Mesenchymal stem cell (in vitro differentiated cells and primary cell): ENCODE measurements at regions not wholly inside any gene's neighbourhood (a gene's known extent, or its start where the extent isn't known, plus 50 kb on each side); places are given as distances from the start of the nearest gene placed in this dataset.

Experiments used
- DNase-seq: peaks from one replicate; pipeline ENCODE4 v3.0.0-alpha.2; 2013
- H2AFZ ChIP-seq: one replicate; pipeline ENCODE4 v1.6.1; 2013; ENCODE audit warnings: low read depth, mild to moderate bottlenecking, control low read depth, inconsistent platforms, low read length, moderate library complexity
- H2AK5ac ChIP-seq: 2 replicates; pipeline ENCODE4 v1.6.1; 2013; ENCODE audit warnings: low read length, moderate library complexity, mild to moderate bottlenecking, inconsistent platforms; ENCODE audit not compliant: severe bottlenecking
- H2BK120ac ChIP-seq: one replicate; pipeline ENCODE4 v1.6.1; 2013; ENCODE audit warnings: low read depth, mild to moderate bottlenecking, inconsistent platforms, low read length, moderate library complexity
- H2BK12ac ChIP-seq, 2 experiments: one replicate each; pipeline ENCODE4 v1.6.1; 2013; ENCODE audit warnings: inconsistent platforms in 2 of 2, low read length in 2 of 2, mild to moderate bottlenecking in 2 of 2, moderate library complexity in 2 of 2, control low read depth in 1 of 2
- H2BK15ac ChIP-seq: one replicate; pipeline ENCODE4 v1.6.1; 2013; ENCODE audit warnings: mild to moderate bottlenecking, low read depth, inconsistent platforms; ENCODE audit not compliant: poor library complexity, severe bottlenecking
- H2BK5ac ChIP-seq: 2 replicates; pipeline ENCODE4 v1.6.1; 2013; ENCODE audit warnings: low read depth, mild to moderate bottlenecking, low read length, control low read depth, inconsistent platforms; ENCODE audit not compliant: poor library complexity, severe bottlenecking
- H3K14ac ChIP-seq, 2 experiments: one replicate each; pipeline ENCODE4 v1.6.1; 2013; ENCODE audit warnings: inconsistent platforms in 2 of 2, low read length in 2 of 2, control low read depth in 1 of 2, mild to moderate bottlenecking in 1 of 2, moderate library complexity in 1 of 2
- H3K18ac ChIP-seq, 2 experiments: one replicate each; pipeline ENCODE4 v1.6.1; 2013; ENCODE audit warnings: inconsistent platforms in 2 of 2, low read length in 2 of 2, control low read depth in 1 of 2, low read depth in 1 of 2, mild to moderate bottlenecking in 1 of 2
- H3K23ac ChIP-seq, 2 experiments: one replicate each; pipeline ENCODE4 v1.6.1; 2013; ENCODE audit warnings: inconsistent platforms in 2 of 2, low read length in 2 of 2, mild to moderate bottlenecking in 2 of 2, moderate library complexity in 2 of 2, control low read depth in 1 of 2
- H3K27ac ChIP-seq: 2 replicates; pipeline ENCODE4 v1.5.1; 2013; ENCODE audit warnings: mild to moderate bottlenecking, moderate library complexity, low read length, control low read depth, inconsistent platforms; ENCODE audit not compliant: poor library complexity, severe bottlenecking
- H3K27me3 ChIP-seq, 2 experiments: 2 replicates each; pipeline versions ENCODE4 v1.6.1 to v1.7.0; 2013; ENCODE audit warnings: low read length in 2 of 2, mild to moderate bottlenecking in 2 of 2, moderate library complexity in 2 of 2, control low read depth in 1 of 2, inconsistent platforms in 1 of 2; ENCODE audit not compliant: control insufficient read depth in 1 of 2, insufficient read depth in 1 of 2
- H3K36me3 ChIP-seq, 2 experiments: 2 replicates each; pipeline versions ENCODE4 v1.6.1 to v1.7.0; 2013; ENCODE audit warnings: low read length in 2 of 2, control low read depth in 1 of 2, inconsistent platforms in 1 of 2, low read depth in 1 of 2, mild to moderate bottlenecking in 1 of 2; ENCODE audit not compliant: insufficient read depth in 2 of 2, control insufficient read depth in 1 of 2
- H3K4ac ChIP-seq, 2 experiments: one replicate each; pipeline ENCODE4 v1.6.1; 2013; ENCODE audit warnings: inconsistent platforms in 2 of 2, low read length in 2 of 2, mild to moderate bottlenecking in 2 of 2, moderate library complexity in 2 of 2, control low read depth in 1 of 2, low read depth in 1 of 2
- H3K4me1 ChIP-seq: 2 replicates; pipeline ENCODE4 v1.6.1; 2013; ENCODE audit warnings: low read depth, low read length, control low read depth; ENCODE audit not compliant: control insufficient read depth, insufficient read depth
- H3K4me2 ChIP-seq: 2 replicates; pipeline ENCODE4 v1.6.1; 2013; ENCODE audit warnings: low read length, mild to moderate bottlenecking, inconsistent platforms; ENCODE audit not compliant: poor library complexity, severe bottlenecking
- H3K4me3 ChIP-seq, 2 experiments: 2 replicates each; pipeline versions ENCODE4 v1.5.1 to v1.7.0; 2013; ENCODE audit warnings: low read length in 2 of 2, mild to moderate bottlenecking in 2 of 2, control low read depth in 1 of 2, low read depth in 1 of 2; ENCODE audit not compliant: insufficient read depth in 1 of 2
- H3K79me1 ChIP-seq: replicated peaks from 2 replicates; pipeline ENCODE4 v1.6.1; 2013; ENCODE audit warnings: mild to moderate bottlenecking, control low read depth, low read length, inconsistent platforms; ENCODE audit not compliant: poor library complexity, severe bottlenecking
- H3K9ac ChIP-seq: 2 replicates; pipeline ENCODE4 v1.7.0; 2013; ENCODE audit warnings: mild to moderate bottlenecking, low read length, moderate library complexity
- H3K9me3 ChIP-seq: 2 replicates; pipeline ENCODE4 v1.7.0; 2013; ENCODE audit warnings: mild to moderate bottlenecking, low read length; ENCODE audit not compliant: control insufficient read depth
- H4K8ac ChIP-seq: one replicate; pipeline ENCODE4 v1.6.1; 2013; ENCODE audit warnings: inconsistent platforms, mild to moderate bottlenecking, low read length, moderate library complexity
- H4K91ac ChIP-seq: one replicate; pipeline ENCODE4 v1.6.1; 2013; ENCODE audit warnings: mild to moderate bottlenecking, low read length, inconsistent platforms
- WGBS: methylation state at CpG from one replicate; pipeline ENCODE4 v1.1.7; 2013; ENCODE audit warnings: mixed read lengths; 5-methylcytosine and 5-hydroxymethylcytosine counted together

DNA sequence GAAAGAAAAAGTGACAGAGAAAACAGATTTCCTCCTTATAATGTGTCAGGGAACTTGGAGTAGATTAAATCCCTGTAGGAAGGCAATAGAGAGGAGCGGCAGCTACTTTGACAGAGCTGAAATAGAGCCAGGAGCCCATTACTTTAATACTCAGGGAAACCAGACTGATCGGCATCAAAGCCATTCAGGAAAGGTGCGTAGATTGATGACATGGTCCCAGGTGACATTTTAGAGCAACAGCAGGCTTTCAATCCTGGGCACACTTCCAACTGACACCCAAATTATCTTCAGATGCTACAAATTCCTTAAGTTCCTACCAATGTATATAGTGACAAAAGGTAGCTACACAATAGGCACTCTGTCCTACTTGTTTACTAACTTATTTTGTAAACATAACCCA lies 821.5 kb downstream of the CDH8 start:
- H2AFZ ChIP-seq: no peak overlapping the region
- no peak overlapping the region for H3K4me2 ChIP-seq
- H3K23ac ChIP-seq: no peak overlapping the region
- WGBS: 100% methylated on average over 3 of the region's 3 CpGs
- H3K4ac ChIP-seq: no peak overlapping the region
- no peak overlapping the region for H3K4me3 ChIP-seq
- H3K18ac ChIP-seq: no peak overlapping the region
- no peaks in the 10 kb centered on the region for H3K4me1 ChIP-seq
- no peak overlapping the region for H3K27ac ChIP-seq
- H2AK5ac ChIP-seq: no peak overlapping the region
- no peak overlapping the region for H3K9ac ChIP-seq
- no peaks in the 10 kb centered on the region for H3K9me3 ChIP-seq
- no peak overlapping the region for H3K14ac ChIP-seq
- DNase-seq: no peak
- H2BK120ac ChIP-seq: no peak overlapping the region
- no peak overlapping the region for H2BK15ac ChIP-seq
- H4K8ac ChIP-seq: no peak overlapping the region
- no peak overlapping the region for H2BK5ac ChIP-seq
- H4K91ac ChIP-seq: no peak overlapping the region
- H3K27me3 ChIP-seq: no peaks in the 10 kb centered on the region
- no peaks in the 10 kb centered on the region for H3K36me3 ChIP-seq
- no peak overlapping the region for H2BK12ac ChIP-seq
- H3K79me1 ChIP-seq: no peaks in the 10 kb centered on the region

DNA sequence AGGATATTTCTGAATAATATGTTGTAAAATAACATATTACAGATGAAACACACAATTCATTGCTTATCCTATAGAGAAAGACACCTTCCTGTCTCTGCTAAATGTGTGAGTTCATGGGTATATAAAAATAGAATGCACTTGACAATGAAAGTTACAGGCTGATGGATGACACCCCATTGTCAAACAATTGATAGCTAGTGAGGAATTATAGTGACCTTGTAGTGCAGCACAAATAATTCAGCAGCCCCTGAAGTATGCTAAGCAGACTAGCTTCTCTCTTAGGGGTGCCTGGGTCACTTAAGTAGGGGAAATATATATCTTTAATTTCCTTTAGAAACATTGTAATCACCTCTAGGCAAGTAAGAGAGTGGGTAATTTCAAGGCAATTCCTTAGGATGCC lies 826.2 kb downstream of the CDH8 start:
- Histone ChIP-seq H3K4me2 (no peak overlapping the region), H2AFZ (no peak overlapping the region), H3K9me3 (no peaks in the 10 kb centered on the region), H3K18ac (no peak overlapping the region), H4K8ac (no peak overlapping the region), H2BK120ac (no peak overlapping the region), H2BK5ac (no peak overlapping the region), H3K9ac (no peak overlapping the region), H3K79me1 (no peaks in the 10 kb centered on the region), H2BK12ac (no peak overlapping the region), H3K4ac (no peak overlapping the region), H4K91ac (no peak overlapping the region), H3K14ac (no peak overlapping the region), H3K23ac (no peak overlapping the region), H3K4me3 (no peak overlapping the region), H3K36me3 (no peaks in the 10 kb centered on the region), H3K27me3 (no peaks in the 10 kb centered on the region), H2BK15ac (no peak overlapping the region), H3K27ac (no peak overlapping the region), H3K4me1 (no peaks in the 10 kb centered on the region), H2AK5ac (no peak overlapping the region)
- DNase-seq: no peak

DNA sequence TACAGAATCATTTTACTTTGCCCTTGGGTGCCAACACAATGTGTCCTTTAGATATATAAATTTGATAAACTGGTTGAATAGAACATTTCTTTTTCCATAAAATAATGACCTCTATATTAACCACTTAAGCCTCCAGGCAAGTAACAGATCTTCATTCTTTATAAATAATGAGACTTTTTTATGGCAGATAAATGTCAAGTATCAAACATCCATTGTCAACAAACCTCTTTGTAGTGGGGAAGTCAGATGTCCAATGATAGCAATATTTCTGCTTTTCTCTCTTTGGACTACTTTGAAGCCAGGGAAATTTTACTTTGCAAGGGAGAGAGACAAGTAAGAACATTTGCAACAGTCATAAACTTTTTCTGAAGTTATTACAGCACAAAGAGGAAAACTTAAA lies 841.2 kb downstream of the CDH8 start:
- no peak overlapping the region for H4K8ac ChIP-seq
- H3K36me3 ChIP-seq: no peaks in the 10 kb centered on the region
- no peak overlapping the region for H3K9ac ChIP-seq
- H3K27me3 ChIP-seq: no peaks in the 10 kb centered on the region
- H3K14ac ChIP-seq: no peak overlapping the region
- H2BK12ac ChIP-seq: no peak overlapping the region
- H3K9me3 ChIP-seq: no peaks in the 10 kb centered on the region
- no peak overlapping the region for H3K4ac ChIP-seq
- H3K4me1 ChIP-seq: no peaks in the 10 kb centered on the region
- H2AK5ac ChIP-seq: no peak overlapping the region
- no peak overlapping the region for H3K4me3 ChIP-seq
- no peak overlapping the region for H2BK15ac ChIP-seq
- no peak overlapping the region for H2AFZ ChIP-seq
- H3K27ac ChIP-seq: no peak overlapping the region
- no peak overlapping the region for H3K23ac ChIP-seq
- no peaks in the 10 kb centered on the region for H3K79me1 ChIP-seq
- H3K4me2 ChIP-seq: no peak overlapping the region
- no peak overlapping the region for H4K91ac ChIP-seq
- no peak overlapping the region for H2BK5ac ChIP-seq
- no peak overlapping the region for H3K18ac ChIP-seq
- DNase-seq: no peak
- no peak overlapping the region for H2BK120ac ChIP-seq

DNA sequence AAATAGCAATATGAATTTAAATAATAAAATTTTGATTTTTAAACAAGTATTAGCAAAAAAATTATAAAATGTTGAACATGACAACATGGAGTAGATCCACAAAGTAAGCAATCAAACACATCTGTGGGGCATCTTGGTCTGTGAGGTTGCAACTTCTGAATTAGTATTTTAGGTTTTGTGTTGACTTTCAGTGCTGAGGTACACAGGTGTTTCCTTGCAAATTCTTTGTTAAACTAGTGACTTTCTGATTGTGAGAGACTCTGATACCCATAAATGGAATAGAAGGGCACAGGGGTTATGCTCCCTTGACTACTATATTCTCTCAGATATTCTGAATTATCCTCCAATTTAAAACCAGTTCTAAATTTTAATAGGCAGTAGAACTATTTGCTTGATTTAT lies 841.7 kb downstream of the CDH8 start:
- H2BK12ac ChIP-seq: no peak overlapping the region
- H3K36me3 ChIP-seq: no peaks in the 10 kb centered on the region
- H3K23ac ChIP-seq: no peak overlapping the region
- H2BK5ac ChIP-seq: no peak overlapping the region
- no peaks in the 10 kb centered on the region for H3K4me1 ChIP-seq
- H3K79me1 ChIP-seq: no peaks in the 10 kb centered on the region
- H3K9ac ChIP-seq: no peak overlapping the region
- H3K4me3 ChIP-seq: no peak overlapping the region
- H2BK15ac ChIP-seq: no peak overlapping the region
- DNase-seq: no peak
- H4K91ac ChIP-seq: no peak overlapping the region
- H3K9me3 ChIP-seq: no peaks in the 10 kb centered on the region
- no peak overlapping the region for H4K8ac ChIP-seq
- no peak overlapping the region for H2BK120ac ChIP-seq
- no peak overlapping the region for H2AFZ ChIP-seq
- no peaks in the 10 kb centered on the region for H3K27me3 ChIP-seq
- H3K27ac ChIP-seq: no peak overlapping the region
- no peak overlapping the region for H3K14ac ChIP-seq
- H3K18ac ChIP-seq: no peak overlapping the region
- no peak overlapping the region for H2AK5ac ChIP-seq
- no peak overlapping the region for H3K4me2 ChIP-seq
- H3K4ac ChIP-seq: no peak overlapping the region
